ENCODE measurements at regions not wholly inside any gene's neighbourhood (a gene's known extent, or its start where the extent isn't known, plus 50 kb on each side); places are given as distances from the start of the nearest gene placed in this dataset.

GRCh38 chr11:134785660-134786284 is 373.7 kb upstream of the B3GAT1 start:
- TF ChIP-seq CTCF (tag by site-specific recombination; IDR thresholded peaks at IDR 0.05) = no peak
- TF ChIP-seq ZNF114 (tag by site-specific recombination; IDR thresholded peaks at IDR 0.05) = no peak

All from HEK293 (cell line).